ENCODE measurements at regions not wholly inside any gene's neighbourhood (a gene's known extent, or its start where the extent isn't known, plus 50 kb on each side); places are given as distances from the start of the nearest gene placed in this dataset.

- no peaks in the 10 kb centered on the region for H3K79me2 ChIP-seq (replicated peaks; ENCODE audit: insufficient read depth, low read length)
- no peak overlapping the region for H3K9ac ChIP-seq (ENCODE audit: low read length)
- H3K4me3 ChIP-seq (ENCODE audit: low read length) = no peak overlapping the region
- peaks cover 6% of the 10 kb centered on the region for H3K27me3 ChIP-seq (ENCODE audit: insufficient read depth, low read depth, low read length)
- H3F3A ChIP-seq (ENCODE audit: insufficient read depth, low read length, poor library complexity, severe bottlenecking) = no peaks in the 10 kb centered on the region
- no peaks in the 10 kb centered on the region for H3K9me3 ChIP-seq (ENCODE audit: low read length)
- TF ChIP-seq, protein P1, sequence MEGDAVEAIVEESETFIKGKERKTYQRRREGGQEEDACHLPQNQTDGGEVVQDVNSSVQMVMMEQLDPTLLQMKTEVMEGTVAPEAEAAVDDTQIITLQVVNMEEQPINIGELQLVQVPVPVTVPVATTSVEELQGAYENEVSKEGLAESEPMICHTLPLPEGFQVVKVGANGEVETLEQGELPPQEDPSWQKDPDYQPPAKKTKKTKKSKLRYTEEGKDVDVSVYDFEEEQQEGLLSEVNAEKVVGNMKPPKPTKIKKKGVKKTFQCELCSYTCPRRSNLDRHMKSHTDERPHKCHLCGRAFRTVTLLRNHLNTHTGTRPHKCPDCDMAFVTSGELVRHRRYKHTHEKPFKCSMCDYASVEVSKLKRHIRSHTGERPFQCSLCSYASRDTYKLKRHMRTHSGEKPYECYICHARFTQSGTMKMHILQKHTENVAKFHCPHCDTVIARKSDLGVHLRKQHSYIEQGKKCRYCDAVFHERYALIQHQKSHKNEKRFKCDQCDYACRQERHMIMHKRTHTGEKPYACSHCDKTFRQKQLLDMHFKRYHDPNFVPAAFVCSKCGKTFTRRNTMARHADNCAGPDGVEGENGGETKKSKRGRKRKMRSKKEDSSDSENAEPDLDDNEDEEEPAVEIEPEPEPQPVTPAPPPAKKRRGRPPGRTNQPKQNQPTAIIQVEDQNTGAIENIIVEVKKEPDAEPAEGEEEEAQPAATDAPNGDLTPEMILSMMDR (IDR thresholded peaks at IDR 0.05; ENCODE audit: poor library complexity, severe bottlenecking) = no peak
- TF ChIP-seq RAD21 (conservative IDR thresholded peaks at IDR 0.05) (no peak), POLR2AphosphoS5 (IDR thresholded peaks at IDR 0.05) (no peak), EZH2 (IDR thresholded peaks at IDR 0.05; ENCODE audit: borderline replicate concordance, insufficient read depth, low read length, poor library complexity, severe bottlenecking) (no peak), REST (IDR thresholded peaks at IDR 0.05; ENCODE audit: borderline replicate concordance) (no peak), TAF1 (IDR thresholded peaks at IDR 0.05; ENCODE audit: low read depth) (no peak), MXI1 (conservative IDR thresholded peaks at IDR 0.05; ENCODE audit: poor library complexity, severe bottlenecking) (no peak), SMC3 (conservative IDR thresholded peaks at IDR 0.05; ENCODE audit: poor library complexity) (no peak), EP300 (conservative IDR thresholded peaks at IDR 0.05; ENCODE audit: poor library complexity, severe bottlenecking) (no peak)
- H3K36me3 ChIP-seq (ENCODE audit: insufficient read depth, low read length) = no peaks in the 10 kb centered on the region
- no peak overlapping the region for H3K4me2 ChIP-seq (ENCODE audit: low read length)
- no peak overlapping the region for H3K27ac ChIP-seq (ENCODE audit: low read length)
- no peaks in the 10 kb centered on the region for H3K9me2 ChIP-seq (ENCODE audit: insufficient read depth, low read length)
- no peaks in the 10 kb centered on the region for H4K20me1 ChIP-seq (ENCODE audit: insufficient read depth)
- H2AFZ ChIP-seq (ENCODE audit: low read depth, low read length) = no peak overlapping the region
Measured at GRCh38 chr11:31986201-31986889, 104.5 kb upstream of the RCN1 start.

DNA sequence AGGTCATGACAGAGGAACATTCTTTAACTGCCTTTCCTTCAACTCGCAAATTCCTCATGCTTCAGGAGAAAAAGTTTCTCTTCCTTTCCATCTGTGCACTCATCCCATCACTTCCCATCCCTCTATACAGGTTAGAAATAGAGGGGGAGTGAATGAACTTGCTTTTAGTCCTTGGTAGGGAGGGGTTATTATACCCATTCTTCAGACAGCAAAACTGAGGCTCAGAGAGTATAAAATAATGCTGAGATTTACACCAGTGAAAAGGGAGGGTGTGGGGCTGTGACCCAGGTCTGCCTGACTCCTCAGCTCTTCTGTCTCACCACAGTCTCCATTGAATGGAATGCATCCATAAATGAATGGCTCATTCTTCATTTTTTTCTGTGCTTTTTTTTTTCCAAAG lies 109.4 kb upstream of the RCN1 start:
- Histone ChIP-seq H3K79me2 (replicated peaks; ENCODE audit: insufficient read depth, low read length) (no peaks in the 10 kb centered on the region), H3K27me3 (ENCODE audit: insufficient read depth, low read depth, low read length) (no peaks in the 10 kb centered on the region), H3K4me2 (ENCODE audit: low read length) (no peak overlapping the region), H3F3A (ENCODE audit: insufficient read depth, low read length, poor library complexity, severe bottlenecking) (no peaks in the 10 kb centered on the region), H3K36me3 (ENCODE audit: insufficient read depth, low read length) (no peaks in the 10 kb centered on the region), H4K20me1 (ENCODE audit: insufficient read depth) (no peaks in the 10 kb centered on the region), H3K4me3 (ENCODE audit: low read length) (no peak overlapping the region), H3K9me2 (ENCODE audit: insufficient read depth, low read length) (no peaks in the 10 kb centered on the region), H3K9me3 (ENCODE audit: low read length) (no peaks in the 10 kb centered on the region), H2AFZ (ENCODE audit: low read depth, low read length) (no peak overlapping the region), H3K9ac (ENCODE audit: low read length) (no peak overlapping the region), H3K27ac (ENCODE audit: low read length) (no peak overlapping the region)
- TF ChIP-seq MXI1 (conservative IDR thresholded peaks at IDR 0.05; ENCODE audit: poor library complexity, severe bottlenecking) (no peak), EZH2 (IDR thresholded peaks at IDR 0.05; ENCODE audit: borderline replicate concordance, insufficient read depth, low read length, poor library complexity, severe bottlenecking) (no peak), POLR2AphosphoS5 (IDR thresholded peaks at IDR 0.05) (no peak), TAF1 (IDR thresholded peaks at IDR 0.05; ENCODE audit: low read depth) (no peak), EP300 (conservative IDR thresholded peaks at IDR 0.05; ENCODE audit: poor library complexity, severe bottlenecking) (no peak), REST (IDR thresholded peaks at IDR 0.05; ENCODE audit: borderline replicate concordance) (no peak), SMC3 (conservative IDR thresholded peaks at IDR 0.05; ENCODE audit: poor library complexity) (no peak), RAD21 (conservative IDR thresholded peaks at IDR 0.05) (no peak)
- TF ChIP-seq, protein P1 (IDR thresholded peaks at IDR 0.05; ENCODE audit: poor library complexity, severe bottlenecking) = no peak

Measured in neural cell (in vitro differentiated cells).